NT2/D1 (cell line): ENCODE measurements at regions not wholly inside any gene's neighbourhood (a gene's known extent, or its start where the extent isn't known, plus 50 kb on each side); places are given as distances from the start of the nearest gene placed in this dataset.

Experiments
- SUZ12 ChIP-seq: IDR thresholded peaks from 2 replicates; pipeline ENCODE4 v1.6.1; 2011; ENCODE audit not compliant: insufficient read length, insufficient read depth; ENCODE audit errors: extremely low read depth
- YY1 ChIP-seq: IDR thresholded peaks from 2 replicates; pipeline ENCODE4 v1.6.1; 2011; ENCODE audit not compliant: insufficient read length, insufficient read depth
- ZNF274 ChIP-seq: IDR thresholded peaks from 2 replicates; pipeline ENCODE4 v1.6.1; 2011; ENCODE audit warnings: mild to moderate bottlenecking, low read depth, low read length

DNA sequence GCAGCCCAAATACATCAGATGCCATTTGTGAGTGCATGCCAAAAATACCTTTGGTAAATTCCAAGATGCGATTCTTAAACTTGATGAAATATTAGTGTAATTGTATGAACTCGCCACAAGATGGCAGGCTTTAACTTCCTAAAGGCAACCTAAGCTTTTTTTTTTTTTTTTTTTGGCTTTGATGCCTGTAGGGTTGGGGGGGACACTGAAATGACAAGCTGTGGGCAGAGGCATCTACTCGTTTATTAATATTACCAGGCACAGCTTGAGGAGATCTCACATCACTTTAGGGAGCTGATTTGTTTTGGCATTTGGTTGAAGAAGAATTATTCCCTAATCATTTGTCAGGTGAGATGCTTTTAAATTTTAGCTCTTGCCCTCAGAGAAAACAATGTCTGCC lies 126.7 kb upstream of the CCDC196 start:
- TF ChIP-seq YY1 = no peak
- TF ChIP-seq ZNF274 = no peak
- no peak for TF ChIP-seq SUZ12
